ENCODE measurements at regions not wholly inside any gene's neighbourhood (a gene's known extent, or its start where the extent isn't known, plus 50 kb on each side); places are given as distances from the start of the nearest gene placed in this dataset.

DNA sequence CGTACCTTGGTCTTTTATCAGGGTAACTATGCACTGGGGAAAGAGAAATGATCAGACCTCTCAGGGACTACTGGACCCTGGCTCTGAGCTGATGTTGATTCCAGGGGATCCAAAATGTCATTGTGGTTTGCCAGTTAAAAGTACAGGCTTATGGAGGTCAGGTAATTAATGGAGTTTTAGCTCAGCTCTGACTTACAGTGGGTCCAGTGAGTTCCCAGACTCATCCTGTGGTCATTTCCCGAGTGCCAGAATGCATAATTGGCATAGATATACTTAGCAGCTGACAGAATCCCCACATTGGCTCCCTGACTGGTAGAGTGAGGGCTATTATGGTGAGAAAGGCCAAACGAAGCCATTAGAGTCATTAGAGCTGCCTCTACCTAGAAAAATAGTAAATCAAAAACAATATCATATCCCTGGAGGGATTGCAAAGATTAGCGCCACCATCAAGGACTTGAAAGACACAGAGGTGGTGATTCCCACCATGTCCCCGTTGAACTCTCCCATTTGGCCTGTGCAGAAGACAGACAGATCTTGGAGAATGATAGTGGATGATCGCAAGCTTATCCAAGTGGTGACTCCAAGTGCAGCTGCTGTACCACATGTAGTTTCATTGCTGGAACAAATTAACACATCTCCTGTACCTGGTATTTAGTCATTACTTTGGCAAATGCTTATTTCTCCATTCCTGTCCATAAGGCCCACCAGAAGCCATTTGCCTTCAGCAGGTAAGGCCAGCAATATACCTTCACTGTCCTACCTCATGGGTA is 152.4 kb downstream of the THBS2 start:
- TF ChIP-seq, protein P1, sequence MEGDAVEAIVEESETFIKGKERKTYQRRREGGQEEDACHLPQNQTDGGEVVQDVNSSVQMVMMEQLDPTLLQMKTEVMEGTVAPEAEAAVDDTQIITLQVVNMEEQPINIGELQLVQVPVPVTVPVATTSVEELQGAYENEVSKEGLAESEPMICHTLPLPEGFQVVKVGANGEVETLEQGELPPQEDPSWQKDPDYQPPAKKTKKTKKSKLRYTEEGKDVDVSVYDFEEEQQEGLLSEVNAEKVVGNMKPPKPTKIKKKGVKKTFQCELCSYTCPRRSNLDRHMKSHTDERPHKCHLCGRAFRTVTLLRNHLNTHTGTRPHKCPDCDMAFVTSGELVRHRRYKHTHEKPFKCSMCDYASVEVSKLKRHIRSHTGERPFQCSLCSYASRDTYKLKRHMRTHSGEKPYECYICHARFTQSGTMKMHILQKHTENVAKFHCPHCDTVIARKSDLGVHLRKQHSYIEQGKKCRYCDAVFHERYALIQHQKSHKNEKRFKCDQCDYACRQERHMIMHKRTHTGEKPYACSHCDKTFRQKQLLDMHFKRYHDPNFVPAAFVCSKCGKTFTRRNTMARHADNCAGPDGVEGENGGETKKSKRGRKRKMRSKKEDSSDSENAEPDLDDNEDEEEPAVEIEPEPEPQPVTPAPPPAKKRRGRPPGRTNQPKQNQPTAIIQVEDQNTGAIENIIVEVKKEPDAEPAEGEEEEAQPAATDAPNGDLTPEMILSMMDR (IDR thresholded peaks at IDR 0.05): no peak
- no peak for TF ChIP-seq POLR2A (IDR thresholded peaks at IDR 0.05)
